ENCODE measurements at regions not wholly inside any gene's neighbourhood (a gene's known extent, or its start where the extent isn't known, plus 50 kb on each side); places are given as distances from the start of the nearest gene placed in this dataset.

DNA sequence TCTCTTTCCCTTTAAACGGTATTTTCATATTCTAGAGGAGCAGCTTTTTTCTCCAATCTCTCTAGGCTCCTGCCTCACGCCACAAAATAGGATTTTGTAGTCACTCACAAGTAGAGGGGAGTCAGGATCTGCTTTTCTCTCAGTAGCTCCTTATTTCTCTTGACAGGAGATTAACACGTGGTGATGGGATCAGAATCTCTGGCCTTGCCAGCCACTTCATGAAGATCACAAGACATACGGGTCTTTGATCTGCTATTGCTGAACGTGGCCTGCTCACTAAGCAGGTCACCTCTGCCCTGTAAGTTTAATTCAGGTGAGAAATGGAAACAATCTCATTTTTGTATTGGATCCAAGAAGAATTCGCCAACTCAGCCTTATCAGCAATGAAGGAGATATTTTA lies 257.5 kb downstream of the DIRAS2 start:
- no peak overlapping the region for H2AFZ ChIP-seq (ENCODE audit: control insufficient read depth, low read length)
- H3K27ac ChIP-seq (ENCODE audit: control insufficient read depth, insufficient read depth, low read length): no peak overlapping the region
- no peaks in the 10 kb centered on the region for H3K9me1 ChIP-seq (ENCODE audit: control insufficient read depth, extremely low read depth, insufficient read depth, low read length)
- H3K9ac ChIP-seq (ENCODE audit: control insufficient read depth, extremely low read depth, insufficient read depth, low read length): no peak overlapping the region
- DNase-seq (ENCODE audit: low read depth, low spot score) (no peak), FAIRE-seq (no peak)
- no peaks in the 10 kb centered on the region for H3K4me1 ChIP-seq (ENCODE audit: control insufficient read depth, extremely low read depth, insufficient read depth, low read length)
- no peaks in the 10 kb centered on the region for H3K27me3 ChIP-seq (ENCODE audit: control insufficient read depth, extremely low read depth, insufficient read depth, low read length)
- TF ChIP-seq CTCF (optimal IDR thresholded peaks at IDR 0.05 in 1 of 3, IDR thresholded peaks at IDR 0.05 in 1 of 3, conservative IDR thresholded peaks at IDR 0.05 in 1 of 3; ENCODE audit: extremely low read depth in 1 of 3, insufficient read depth in 2 of 3, low read length in 3 of 3) (no peak), EZH2 (IDR thresholded peaks at IDR 0.05; ENCODE audit: low read length) (no peak)
- no peaks in the 10 kb centered on the region for H4K20me1 ChIP-seq (ENCODE audit: control insufficient read depth, extremely low read depth, insufficient read depth, low read length)
- no peaks in the 10 kb centered on the region for H3K79me2 ChIP-seq (ENCODE audit: control insufficient read depth, insufficient read depth, low read length)
- H3K4me2 ChIP-seq (ENCODE audit: control insufficient read depth, extremely low read depth, insufficient read depth, low read depth, low read length): no peak overlapping the region
- no peaks in the 10 kb centered on the region for H3K9me3 ChIP-seq (ENCODE audit: control insufficient read depth, low read depth, low read length)
- no peak overlapping the region for H3K4me3 ChIP-seq (ENCODE audit: control insufficient read depth in 2 of 3, extremely low read depth in 1 of 3, insufficient read depth in 2 of 3, low read depth in 1 of 3, low read length in 3 of 3)
- dilution Hi-C loops (cut with MboI; ENCODE audit: extremely low pct_ligation_motif_present, low sequenced_read_pairs): no loop called here
- no peaks in the 10 kb centered on the region for H3K36me3 ChIP-seq (ENCODE audit: control insufficient read depth in 2 of 2, extremely low read depth in 1 of 2, insufficient read depth in 2 of 2, low read length in 2 of 2)

DNA sequence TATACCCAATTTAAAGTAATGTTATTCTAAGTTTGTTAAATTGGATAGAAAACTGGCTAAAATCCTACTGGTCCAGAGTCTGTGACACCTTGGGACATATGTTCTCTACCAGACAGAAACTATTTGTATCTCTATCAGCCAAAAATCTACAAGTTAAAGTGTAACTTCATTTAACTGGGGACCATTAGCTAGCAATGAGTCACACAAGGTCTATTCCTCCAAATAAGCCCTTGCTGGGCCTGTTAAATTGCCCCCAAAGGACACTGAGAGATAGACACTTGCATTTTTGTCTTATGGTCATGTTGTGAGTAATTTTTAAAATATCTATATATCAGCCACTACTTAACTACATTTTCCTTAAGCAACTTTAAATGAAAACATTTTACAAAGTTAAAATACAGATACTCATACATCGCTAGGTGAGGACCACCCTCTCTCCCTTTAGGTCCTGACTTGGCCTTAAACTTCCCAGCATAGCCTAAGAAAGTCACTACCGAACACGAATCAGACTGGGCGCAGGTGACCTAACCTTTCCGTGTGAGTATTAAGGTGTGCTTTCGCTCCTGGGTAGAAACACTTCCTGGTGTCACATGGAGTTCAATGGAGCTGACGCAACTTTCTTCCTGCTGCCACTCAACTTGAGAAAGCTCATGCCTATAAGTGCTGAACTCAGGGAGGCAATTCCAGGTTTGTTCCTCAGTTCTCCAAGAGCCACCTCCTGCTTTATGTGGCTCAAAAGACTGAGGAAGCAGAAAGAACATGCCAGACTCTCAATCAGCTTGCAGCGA lies 249.1 kb downstream of the DIRAS2 start:
- H2AFZ ChIP-seq (ENCODE audit: control insufficient read depth, low read length): no peak overlapping the region
- no peak overlapping the region for H3K4me2 ChIP-seq (ENCODE audit: control insufficient read depth, extremely low read depth, insufficient read depth, low read depth, low read length)
- no peak for DNase-seq (ENCODE audit: low read depth, low spot score)
- TF ChIP-seq EZH2 (IDR thresholded peaks at IDR 0.05; ENCODE audit: low read length): no peak
- TF ChIP-seq CTCF (optimal IDR thresholded peaks at IDR 0.05 in 1 of 3, IDR thresholded peaks at IDR 0.05 in 1 of 3, conservative IDR thresholded peaks at IDR 0.05 in 1 of 3; ENCODE audit: extremely low read depth in 1 of 3, insufficient read depth in 2 of 3, low read length in 3 of 3): no peak
- no peaks in the 10 kb centered on the region for H3K79me2 ChIP-seq (ENCODE audit: control insufficient read depth, insufficient read depth, low read length)
- dilution Hi-C loops (cut with MboI; ENCODE audit: extremely low pct_ligation_motif_present, low sequenced_read_pairs): no loop called here
- FAIRE-seq: no peak
- H4K20me1 ChIP-seq (ENCODE audit: control insufficient read depth, extremely low read depth, insufficient read depth, low read length): no peaks in the 10 kb centered on the region
- no peaks in the 10 kb centered on the region for H3K9me3 ChIP-seq (ENCODE audit: control insufficient read depth, low read depth, low read length)
- no peaks in the 10 kb centered on the region for H3K9me1 ChIP-seq (ENCODE audit: control insufficient read depth, extremely low read depth, insufficient read depth, low read length)
- no peaks in the 10 kb centered on the region for H3K4me1 ChIP-seq (ENCODE audit: control insufficient read depth, extremely low read depth, insufficient read depth, low read length)
- H3K36me3 ChIP-seq (ENCODE audit: control insufficient read depth in 2 of 2, extremely low read depth in 1 of 2, insufficient read depth in 2 of 2, low read length in 2 of 2): no peaks in the 10 kb centered on the region
- H3K9ac ChIP-seq (ENCODE audit: control insufficient read depth, extremely low read depth, insufficient read depth, low read length): no peak overlapping the region
- H3K4me3 ChIP-seq (ENCODE audit: control insufficient read depth in 2 of 3, extremely low read depth in 1 of 3, insufficient read depth in 2 of 3, low read depth in 1 of 3, low read length in 3 of 3): no peak overlapping the region
- no peaks in the 10 kb centered on the region for H3K27me3 ChIP-seq (ENCODE audit: control insufficient read depth, extremely low read depth, insufficient read depth, low read length)
- no peak overlapping the region for H3K27ac ChIP-seq (ENCODE audit: control insufficient read depth, insufficient read depth, low read length)

All from keratinocyte (primary cell).